ENCODE measurements at regions not wholly inside any gene's neighbourhood (a gene's known extent, or its start where the extent isn't known, plus 50 kb on each side); places are given as distances from the start of the nearest gene placed in this dataset.

DNA sequence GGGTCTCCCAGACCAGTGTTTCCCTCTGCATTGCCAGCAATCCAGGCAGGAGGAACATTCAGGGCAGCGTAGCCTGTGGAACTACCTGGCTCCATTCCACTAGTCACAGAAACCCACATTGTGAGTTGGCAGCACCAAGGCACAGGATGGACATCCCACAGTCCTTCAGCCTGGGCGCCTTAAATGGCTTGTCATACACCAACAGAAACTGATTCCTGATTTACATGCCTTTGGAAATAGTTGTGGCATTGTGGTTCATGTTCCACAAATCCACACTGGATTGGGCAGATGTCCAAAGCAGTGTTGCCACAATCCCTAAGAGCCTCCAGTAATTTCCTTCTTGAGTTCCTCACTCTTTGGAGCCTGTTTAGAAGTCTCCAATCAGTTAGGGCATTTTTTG is 225.6 kb downstream of the BLID start:
- no peak for DNase-seq (ENCODE audit: low read depth)
- H3K4me3 ChIP-seq (ENCODE audit: low read depth, low read length): no peak overlapping the region
- TF ChIP-seq CTCF (IDR thresholded peaks at IDR 0.05; ENCODE audit: low read depth, low read length, missing control alignments): no peak

- DNase-seq (ENCODE audit: low read depth): no peak
- TF ChIP-seq CTCF (IDR thresholded peaks at IDR 0.05; ENCODE audit: low read depth, low read length, missing control alignments): no peak
- no peak overlapping the region for H3K4me3 ChIP-seq (ENCODE audit: low read depth, low read length)
These were observed 226.1 kb downstream of the BLID start for GRCh38 chr11:121889931-121890330.

- no peak for DNase-seq (ENCODE audit: low read depth)
- no peak for TF ChIP-seq CTCF (IDR thresholded peaks at IDR 0.05; ENCODE audit: low read depth, low read length, missing control alignments)
- H3K4me3 ChIP-seq (ENCODE audit: low read depth, low read length): no peak overlapping the region
These were observed 226.8 kb downstream of the BLID start for GRCh38 chr11:121889186-121889585.

DNA sequence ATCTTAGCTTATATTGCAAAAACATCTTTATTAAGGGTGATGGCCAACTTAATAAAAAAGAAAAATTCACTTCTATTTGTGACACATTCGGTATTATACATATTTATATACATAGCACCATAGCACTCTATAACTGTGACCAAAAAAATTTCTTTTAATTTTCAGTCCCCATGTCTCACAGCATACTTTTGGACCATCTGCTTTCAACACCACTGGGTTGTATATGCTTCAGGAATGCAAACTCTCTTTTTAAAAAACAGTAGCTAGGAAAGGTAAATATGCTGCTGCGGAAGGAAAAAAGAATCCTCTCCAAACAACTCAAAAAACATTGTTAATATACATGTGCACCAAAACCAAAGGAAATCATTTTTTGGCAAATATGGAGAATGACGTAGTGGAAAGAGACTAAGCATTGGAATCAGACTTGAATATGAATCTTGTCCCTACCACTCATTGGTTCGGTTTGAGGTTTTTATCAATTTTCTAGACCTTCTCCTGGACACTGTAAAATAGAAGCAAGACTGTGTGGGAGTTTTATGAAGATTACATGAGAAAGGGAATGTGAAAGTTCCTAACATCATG is 227.9 kb downstream of the BLID start:
- H3K4me3 ChIP-seq (ENCODE audit: low read depth, low read length): no peak overlapping the region
- no peak for TF ChIP-seq CTCF (IDR thresholded peaks at IDR 0.05; ENCODE audit: low read depth, low read length, missing control alignments)
- DNase-seq (ENCODE audit: low read depth): no peak

- no peak for DNase-seq (ENCODE audit: low read depth)
- no peak for TF ChIP-seq CTCF (IDR thresholded peaks at IDR 0.05; ENCODE audit: low read depth, low read length, missing control alignments)
- H3K4me3 ChIP-seq (ENCODE audit: low read depth, low read length): no peak overlapping the region
These were observed 228.4 kb downstream of the BLID start for GRCh38 chr11:121887569-121887968.

DNA sequence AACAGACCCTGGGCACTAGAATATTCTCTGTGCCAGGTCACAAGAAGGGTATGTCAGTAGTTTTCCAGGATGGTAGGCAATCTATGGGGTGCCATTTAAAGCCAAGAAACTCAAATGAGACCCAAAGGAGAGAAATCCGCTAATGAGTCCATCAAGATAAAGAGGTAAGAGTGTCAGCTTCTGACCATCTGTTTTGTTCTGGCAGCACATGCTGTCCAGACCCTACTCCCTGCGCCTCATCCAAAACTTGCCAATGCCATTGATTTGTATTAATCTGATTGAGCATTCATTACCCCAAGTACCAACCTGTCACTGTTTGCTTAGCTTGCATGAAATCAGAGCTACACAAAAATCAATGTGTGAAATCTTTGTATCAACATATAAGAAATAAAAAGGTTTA is 229.0 kb downstream of the BLID start:
- H3K4me3 ChIP-seq (ENCODE audit: low read depth, low read length): no peak overlapping the region
- DNase-seq (ENCODE audit: low read depth): no peak
- TF ChIP-seq CTCF (IDR thresholded peaks at IDR 0.05; ENCODE audit: low read depth, low read length, missing control alignments): no peak

DNA sequence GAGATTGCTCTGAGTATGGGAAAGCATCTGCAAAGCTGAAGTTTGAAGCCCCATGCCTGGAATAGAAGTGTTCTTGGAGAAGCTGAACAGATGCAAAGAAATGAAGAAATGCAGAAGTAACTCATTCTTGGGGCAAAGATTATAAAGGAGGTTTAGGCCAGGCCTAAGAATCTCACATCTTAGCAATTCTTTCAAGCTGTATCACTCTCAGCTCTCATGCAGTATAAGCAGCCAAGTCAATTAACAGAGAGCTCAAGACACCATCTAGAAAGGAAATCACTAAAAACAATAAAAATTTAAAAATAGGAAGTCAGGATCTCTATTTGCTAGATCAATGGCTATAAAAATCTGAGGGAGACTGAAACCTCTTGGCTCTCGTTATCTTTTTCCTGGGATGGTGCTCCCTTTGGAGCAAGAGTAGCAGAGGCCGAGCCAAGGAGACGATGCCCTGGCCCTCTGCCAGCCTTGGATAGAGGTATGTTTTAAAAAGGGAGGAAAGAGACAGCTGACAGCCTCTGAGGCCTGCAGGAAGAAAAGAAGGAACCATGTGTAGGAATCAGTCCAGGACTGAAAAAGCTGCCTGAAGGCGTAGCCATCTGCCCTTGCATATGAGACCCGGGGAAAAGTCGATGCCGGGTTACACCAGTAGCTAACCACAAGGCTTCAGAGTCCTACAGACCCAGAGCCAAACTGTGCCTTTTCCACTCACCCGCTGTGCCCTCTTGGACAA is 229.8 kb downstream of the BLID start:
- no peak for DNase-seq (ENCODE audit: low read depth)
- no peak overlapping the region for H3K4me3 ChIP-seq (ENCODE audit: low read depth, low read length)
- TF ChIP-seq CTCF (IDR thresholded peaks at IDR 0.05; ENCODE audit: low read depth, low read length, missing control alignments): no peak

All from GM12864 (cell line).